GM19025 (cell line): ENCODE measurements at regions not wholly inside any gene's neighbourhood (a gene's known extent, or its start where the extent isn't known, plus 50 kb on each side); places are given as distances from the start of the nearest gene placed in this dataset.
A peak's percentile ranks its signal among the peaks of the same experiment; 100 is the strongest.
"Not testable (repeated sequence)": the region's sequence is repeated elsewhere in the genome, so short reads cannot be mapped to it uniquely, and the experiment has no call there.

Source experiments
- ATAC-seq: cut with Tn5 transposase; IDR thresholded peaks from one replicate; pipeline ENCODE4 v1.9.1; 2021; ENCODE audit warnings: mild to moderate bottlenecking, low read depth, moderate library complexity; ENCODE audit not compliant: unreplicated experiment

DNA sequence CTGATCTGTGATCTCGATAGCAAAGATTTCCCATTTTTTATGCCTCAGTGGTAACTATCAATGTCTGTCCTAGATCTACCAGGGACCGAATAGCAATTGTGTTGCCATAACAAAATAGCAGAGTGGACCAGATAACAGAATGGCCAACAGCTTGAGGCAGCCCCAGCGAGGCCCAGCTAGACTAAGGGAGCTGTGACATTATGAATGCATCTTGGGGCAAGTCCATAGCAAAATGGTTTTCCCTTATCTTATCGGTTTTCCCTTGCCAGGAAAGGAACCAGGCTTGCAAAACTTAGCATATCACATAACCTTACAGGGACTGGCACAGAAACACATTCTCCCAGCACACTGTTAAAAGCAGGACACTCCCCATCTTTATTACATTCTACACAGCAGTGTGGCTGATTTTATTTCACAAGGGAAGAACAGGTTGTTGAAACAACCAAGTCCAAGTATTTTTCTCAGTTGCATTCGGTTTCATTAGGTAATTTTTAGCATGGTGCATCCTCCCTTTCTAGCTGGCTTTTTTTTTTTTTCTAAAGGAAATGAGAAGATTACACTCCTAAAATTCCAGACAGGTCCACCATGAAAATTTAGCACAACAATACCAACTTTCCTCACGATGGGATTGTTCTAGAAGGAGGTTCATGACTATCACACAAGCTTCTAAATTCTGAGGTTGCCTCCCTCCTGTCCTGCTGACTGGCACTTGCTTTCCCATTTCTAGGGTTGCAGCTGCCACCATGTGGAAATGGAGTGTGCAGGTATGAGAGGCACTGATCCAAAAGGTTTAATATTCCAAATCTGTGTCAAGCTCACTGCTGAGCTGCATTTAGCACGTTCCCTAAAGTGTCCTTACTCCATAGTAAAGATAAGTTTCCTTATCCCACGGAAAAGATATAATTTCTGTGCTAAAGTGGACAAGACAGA lies 97.0 kb upstream of the SLC35G4 start:
- ATAC-seq = no peak

DNA sequence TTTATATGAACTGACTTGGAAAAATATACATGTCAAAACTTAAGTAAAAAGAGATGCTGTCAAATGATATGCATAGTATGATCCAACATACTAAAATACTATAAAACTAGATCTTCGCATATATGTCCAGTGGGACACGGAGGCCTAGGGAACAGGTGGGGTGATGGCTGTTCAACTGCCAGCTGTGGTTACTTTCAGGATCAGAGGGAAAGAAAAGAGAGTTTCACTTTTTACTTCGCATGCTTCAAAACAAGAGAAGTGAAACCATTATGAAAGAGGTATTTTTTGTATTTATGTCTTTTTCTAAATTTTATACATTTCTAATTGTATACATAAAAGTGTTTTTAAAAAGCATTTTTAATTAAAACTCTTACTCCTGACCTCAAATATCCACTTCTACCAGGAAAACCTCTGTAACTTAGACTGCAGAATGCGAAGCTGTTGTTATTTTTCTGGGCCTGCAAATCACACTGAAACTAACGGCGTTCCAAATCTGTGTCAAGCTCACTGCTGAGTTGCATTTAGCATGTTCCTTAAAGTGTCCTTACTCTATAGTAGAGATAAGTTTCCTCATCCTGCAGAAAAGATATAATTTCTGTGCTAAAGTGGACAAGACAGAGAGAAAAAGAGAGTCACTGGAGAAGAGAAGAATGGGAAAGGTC lies 97.8 kb upstream of the SLC35G4 start:
- peak; percentile 77 for ATAC-seq

DNA sequence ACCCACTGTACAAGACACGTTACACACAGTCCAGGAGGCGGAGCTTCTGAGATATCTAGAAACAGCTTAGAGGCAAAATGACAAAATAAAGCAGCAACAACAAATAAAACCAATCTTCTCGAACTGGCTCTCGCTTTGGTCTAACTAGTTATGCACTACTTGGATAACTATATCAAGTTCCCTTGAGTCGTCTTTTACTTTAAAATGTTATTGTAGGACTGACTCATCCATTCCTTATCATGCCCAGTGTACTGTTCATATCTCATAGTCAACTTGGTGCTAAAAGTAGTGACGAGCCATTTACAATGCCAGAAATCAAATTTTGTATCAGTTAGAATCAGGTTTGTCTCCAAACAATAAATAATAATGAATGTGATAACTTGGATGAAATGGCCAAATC lies 102.5 kb upstream of the SLC35G4 start:
- ATAC-seq = no peak

DNA sequence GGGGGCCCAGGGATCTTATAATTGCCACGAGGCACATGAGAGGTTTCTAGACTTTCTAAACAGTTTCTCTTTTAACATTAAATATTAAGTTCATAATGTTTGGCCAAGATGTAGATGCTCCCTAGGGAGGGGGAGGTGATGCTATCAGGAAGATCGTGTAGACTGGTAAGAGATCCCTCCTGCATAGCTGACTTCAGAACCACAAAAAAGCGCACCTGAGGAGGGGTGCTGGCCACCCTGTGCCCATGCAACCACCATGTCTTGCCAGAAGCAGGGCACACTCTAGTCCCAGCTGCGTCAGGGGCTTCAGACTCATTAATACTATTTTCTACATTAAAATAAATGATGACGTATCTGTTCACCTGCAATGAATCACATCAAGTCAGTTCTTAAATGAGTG lies 103.4 kb upstream of the SLC35G4 start:
- ATAC-seq = no peak

DNA sequence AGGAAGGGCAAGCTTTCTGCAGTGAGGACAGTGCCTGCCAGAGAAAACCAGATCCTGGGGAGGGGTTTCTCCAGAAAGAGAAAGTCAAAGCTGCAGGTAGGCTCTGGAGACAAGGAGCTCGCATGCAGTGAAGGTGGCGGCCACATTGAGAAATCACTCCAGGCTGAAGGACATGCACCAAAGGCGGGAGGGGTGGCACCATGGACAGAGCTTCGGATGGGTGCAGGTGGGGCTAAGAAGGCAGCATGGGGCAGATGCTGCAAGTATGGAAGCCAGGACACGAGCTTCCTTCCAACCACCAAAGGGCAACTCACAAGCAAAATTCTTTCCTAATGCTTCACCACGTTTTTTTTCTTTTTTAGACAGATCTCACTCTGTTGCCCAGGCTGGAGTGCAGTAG lies 104.4 kb upstream of the SLC35G4 start:
- ATAC-seq = no peak

DNA sequence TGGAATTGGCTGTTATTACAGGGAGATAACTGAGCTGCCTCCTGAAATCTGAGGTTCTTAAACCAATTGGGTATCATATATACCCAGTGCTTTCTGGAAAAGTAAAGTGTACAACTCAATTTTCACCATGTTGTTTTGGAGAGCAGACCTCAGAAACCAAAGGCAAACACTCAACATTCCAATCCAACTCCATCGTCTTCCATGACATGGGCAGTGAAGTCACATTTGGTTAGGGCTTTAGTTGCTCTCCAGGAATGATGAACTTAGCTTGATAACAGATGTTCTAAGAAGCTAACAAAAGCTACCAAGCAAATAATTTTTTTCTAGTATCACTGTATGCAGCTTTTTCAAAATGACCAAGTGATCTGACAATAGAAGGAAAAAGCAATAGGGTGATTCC lies 107.0 kb upstream of the SLC35G4 start:
- ATAC-seq = no peak

DNA sequence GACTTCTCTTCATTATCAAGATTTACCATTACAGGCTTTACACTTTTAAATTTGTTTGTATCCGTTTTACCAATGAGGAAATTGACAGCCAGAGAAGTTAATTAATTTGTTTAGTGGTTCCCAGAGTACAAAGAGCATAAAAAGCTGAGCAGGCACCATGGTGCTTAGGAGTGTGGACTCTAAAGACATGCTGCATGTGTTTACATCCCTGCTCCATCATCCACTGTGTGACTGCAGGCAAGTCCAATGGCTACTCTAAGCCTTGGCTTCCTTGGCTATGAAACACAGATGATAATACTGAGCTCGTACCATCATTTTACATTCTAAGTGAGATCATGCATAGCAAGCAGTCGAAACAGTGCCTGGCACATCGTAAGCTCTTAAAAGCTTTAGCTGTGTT lies 108.0 kb upstream of the SLC35G4 start:
- ATAC-seq = no peak

DNA sequence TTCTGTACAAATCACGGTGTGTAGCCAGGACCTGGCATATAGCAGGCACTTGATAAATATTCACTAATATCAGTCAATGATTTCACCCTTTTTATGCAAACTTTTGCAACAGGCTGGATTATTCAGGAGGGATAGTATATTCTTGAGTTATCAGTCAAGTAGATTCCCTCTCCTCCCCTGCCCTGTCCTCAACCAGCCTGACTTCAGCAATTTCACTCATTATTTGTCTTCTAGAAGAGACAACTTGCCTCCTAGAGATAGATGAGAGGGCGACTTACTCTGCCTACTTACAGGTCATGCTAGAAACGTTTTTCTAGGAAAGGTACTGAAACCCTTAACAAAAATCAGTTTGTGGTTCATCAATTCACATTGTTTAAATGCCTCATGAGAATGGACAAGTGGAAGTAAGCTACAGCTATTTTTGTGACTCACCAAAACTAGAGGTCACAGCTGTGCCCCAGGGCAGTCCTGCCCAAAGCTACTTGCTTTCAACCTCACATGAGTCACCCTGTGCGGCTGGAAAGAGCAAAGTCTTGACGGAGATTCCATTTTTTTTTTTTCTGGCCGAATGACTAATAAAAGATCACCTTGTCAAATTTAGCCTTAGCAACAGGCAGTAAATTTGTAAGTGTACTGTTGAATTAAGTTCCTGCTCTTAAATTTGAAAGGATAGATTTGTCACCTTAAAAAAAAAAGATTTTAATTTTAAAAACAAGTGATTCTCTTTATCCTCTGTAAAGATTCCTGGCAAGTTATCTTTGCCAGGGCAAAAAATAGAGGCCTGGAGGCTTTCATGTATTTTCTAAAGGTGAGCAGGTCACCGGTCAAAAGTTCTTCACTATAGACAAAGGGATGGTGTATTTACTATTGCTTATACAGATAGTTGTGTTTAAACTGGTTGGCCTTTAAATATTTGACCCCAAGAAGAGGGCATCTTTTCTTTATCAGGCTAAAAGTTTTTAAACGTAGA lies 109.0 kb upstream of the SLC35G4 start:
- ATAC-seq = peak; percentile 85

DNA sequence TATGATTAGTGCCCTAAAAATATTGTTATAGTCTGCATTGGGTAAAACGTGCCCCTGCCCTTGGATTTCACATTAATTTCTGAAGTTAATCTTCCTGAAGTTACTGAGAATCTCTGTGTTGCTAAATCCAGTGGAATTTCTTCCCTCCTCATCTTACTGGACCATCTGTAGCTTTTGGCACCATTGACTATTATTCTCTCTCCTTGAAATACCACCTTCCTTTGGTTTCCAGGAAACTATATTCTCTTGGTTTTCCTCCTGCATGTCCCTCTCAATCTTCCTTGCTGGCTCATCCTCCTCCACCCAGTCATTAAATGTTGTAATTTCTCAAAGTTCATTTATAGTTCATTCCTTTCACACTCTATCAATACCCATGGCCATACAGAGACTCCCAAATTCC lies 110.6 kb upstream of the SLC35G4 start:
- no peak for ATAC-seq

DNA sequence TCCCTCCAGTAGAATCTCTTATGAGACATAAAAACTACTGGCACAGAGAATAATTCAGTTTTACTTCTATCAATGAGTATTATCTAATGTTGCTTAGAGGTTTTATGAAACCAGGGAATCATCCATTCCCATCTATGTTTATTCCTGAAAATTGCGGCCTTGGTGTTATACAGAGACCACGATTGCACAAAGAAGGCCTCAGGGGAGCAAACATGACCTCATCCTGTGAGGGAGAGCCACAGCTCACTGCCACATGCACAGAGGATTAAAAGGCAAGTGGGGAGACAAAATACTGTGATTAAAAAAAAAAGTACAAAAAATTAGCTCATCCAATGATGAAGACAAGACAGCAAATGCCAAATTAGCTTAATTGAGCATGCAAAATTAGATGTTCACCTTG lies 111.8 kb upstream of the SLC35G4 start:
- ATAC-seq = no peak

DNA sequence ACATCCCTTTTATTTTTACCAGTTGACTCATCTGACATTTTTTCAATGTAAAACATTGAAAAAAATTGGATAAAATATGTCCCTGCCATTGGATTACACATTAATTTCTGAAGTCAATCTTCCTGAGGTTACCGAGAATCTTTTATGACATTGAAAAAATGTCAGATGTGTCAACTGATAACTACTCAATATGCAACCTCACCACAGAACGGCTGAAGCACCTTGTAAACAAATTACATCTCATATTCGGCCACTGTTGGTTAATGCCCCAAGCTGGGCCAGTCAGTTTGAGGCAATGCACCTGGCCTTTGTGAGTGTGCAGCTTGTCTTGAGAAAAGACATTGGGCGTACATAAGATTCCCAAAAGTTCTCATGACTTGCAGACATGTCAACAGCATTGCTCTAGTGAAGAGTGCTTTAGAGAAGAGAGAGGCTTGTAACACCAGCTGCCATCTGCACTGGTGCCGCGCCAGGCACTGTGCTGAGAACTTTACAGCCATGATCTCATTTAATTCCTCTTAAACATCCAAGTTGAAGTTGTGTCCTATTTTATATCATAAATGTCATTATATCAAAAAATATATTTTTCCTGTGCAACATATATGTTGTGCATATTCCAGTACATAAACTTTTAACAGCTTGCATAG lies 112.7 kb upstream of the SLC35G4 start:
- ATAC-seq = no peak

DNA sequence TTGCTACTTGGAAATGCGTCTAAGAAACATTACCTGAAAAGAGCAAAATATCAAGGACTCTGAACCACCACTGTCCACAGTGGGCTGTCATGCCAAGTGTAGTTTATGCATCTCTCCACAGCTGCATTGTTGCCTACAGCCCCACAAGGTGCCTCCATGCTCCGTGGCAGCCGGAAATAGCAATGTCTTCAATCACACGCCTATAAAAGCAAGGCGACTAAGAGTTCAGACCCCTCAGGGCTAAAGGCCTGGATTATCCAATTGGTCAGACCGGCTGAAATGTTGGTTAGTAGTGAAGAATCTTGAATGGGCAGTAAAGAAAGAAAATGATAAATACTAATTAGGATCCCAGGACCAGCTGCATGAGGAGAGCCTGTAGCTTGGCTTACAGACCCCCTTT lies 114.0 kb upstream of the SLC35G4 start:
- ATAC-seq = no peak

DNA sequence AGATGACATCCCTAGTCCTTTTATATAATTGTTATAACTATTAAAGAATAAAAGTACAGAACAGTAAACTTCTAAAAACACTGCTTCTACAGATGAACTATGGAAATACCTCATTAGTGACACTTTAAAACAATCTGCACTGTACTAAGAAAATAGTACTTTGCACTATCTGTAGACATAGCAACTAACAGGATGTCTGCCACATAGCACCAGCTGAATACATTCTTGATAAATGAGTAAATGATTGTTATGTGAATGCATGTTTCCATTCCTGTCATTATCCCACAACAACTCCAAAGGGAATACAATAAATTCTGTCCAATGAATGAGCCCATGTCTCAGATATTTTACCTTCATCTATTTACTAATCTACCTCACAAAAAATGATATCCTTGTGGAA lies 115.3 kb upstream of the SLC35G4 start:
- ATAC-seq = no peak

DNA sequence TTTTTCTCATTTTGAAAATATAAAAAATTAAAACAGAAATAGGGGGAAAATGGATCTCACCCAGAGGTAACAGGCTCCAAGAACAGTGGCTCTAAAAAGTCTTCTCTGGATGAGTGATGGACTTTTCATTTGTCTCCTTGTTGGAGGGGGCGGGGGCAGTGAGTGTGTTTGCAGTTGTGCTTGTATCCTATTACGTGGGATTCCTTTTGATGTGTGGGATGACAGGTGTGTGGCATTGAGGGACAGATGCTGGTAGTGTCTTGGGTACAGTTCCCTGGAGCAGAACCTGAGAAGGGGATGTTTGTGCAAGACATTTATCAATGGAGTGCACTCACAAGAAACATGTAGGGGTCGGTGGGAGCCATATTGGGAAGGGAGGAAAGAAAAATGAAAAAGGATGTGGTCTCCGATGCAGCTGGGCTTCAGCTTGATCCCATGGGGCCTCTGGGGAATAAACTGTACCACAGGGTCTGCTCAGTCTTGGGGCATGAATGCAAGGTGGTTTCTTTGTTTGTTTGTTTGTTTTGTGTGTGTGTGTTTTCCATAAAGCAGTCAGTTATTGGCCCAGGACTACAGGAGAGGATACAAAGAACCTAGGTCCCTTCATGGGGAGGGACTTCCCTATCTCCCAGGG lies 120.0 kb upstream of the SLC35G4 start:
- ATAC-seq = no peak

DNA sequence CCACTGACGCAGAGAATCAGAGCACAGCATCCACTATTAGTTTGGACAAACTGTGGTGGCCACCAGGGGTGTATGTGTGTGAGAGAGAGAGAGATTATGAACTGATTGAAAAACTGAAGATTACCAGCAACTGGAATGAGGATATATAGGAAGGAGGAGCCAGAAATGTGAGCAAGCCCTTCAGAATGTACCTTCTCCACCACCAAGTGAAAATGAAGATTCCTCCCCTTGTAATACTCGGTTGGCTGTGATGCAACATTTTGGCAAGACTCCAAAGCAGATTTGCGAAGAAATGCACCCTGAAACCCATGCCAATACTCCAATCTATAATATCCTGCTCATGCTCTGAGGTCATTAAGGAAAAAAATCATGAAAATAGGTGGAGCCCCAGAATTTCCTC lies 121.2 kb upstream of the SLC35G4 start:
- no peak for ATAC-seq

DNA sequence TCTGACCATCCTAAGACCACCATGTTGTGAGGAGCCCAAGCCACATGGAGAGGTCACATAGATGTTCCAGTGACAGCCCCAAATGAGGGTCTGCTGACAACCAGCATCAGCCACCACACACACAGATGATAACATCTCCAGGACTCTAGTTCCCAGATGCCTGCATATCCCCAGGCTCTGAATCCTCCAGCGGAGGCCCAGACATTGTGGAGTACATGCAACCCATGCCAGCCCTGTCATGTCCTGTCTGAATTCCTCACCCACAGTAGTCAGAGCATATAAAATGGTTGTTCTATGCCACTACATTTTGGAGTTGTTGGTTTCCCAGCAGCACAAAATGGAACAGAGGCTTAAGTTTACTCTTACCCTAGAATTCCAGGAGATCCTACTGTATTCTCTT lies 122.0 kb upstream of the SLC35G4 start:
- no peak for ATAC-seq

DNA sequence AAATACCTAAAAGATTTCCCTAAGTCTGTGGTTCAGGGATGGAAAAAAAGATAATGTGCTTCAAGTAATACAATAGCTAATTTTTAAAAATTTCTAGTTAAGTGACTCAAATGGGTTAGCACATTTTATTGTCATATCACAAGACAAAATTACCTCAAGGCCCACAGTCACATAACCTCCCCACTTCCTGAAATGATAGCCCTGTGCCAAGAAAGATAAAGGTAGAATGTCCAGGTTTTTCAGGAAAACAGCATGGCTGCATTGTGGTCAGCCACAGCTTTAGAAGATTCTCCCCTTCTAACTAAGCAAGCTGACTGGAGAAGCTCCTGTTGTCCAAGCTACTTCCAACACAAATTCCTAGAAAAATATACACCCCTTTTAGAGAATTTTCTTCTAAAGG lies 127.1 kb upstream of the SLC35G4 start:
- ATAC-seq = no peak

DNA sequence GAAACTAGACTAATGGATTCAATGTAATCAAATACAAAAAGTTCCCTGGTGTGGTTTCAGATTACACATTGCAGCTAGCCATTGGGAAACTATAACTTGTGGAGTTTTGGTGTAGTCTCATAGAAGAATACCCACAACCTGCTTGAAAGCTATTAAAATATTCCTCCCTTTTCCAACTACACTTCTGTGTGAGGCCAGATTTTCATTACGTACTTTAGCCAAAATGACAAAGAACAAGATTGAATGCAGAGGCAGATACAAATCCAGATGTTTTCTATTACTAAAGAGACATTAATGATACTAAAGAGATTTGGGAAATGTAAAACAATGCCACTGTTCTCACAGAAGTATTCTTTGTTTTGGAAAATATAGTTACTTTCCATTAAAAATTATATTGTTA lies 128.7 kb upstream of the SLC35G4 start:
- no peak for ATAC-seq

DNA sequence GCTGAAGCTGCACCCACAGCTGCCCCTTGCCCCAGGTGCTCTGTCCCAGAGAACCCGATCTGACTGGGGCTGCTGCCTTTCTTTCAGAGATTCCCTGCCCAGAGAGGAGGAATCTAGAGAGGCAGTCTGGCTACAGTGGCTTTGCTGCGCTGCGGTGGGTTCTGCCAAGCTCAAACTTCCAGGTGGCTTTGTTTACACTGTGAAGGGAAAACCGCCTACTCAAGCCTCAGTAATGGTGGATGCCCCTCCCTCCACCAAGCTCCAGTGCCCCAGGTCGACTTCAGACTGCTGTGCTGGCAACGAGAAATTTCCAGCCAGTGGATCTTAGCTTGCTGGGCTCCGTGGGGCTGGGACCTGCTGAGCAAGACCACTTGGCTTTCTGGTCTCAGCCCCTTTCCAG lies 130.4 kb upstream of the SLC35G4 start:
- not testable (repeated sequence) for ATAC-seq

DNA sequence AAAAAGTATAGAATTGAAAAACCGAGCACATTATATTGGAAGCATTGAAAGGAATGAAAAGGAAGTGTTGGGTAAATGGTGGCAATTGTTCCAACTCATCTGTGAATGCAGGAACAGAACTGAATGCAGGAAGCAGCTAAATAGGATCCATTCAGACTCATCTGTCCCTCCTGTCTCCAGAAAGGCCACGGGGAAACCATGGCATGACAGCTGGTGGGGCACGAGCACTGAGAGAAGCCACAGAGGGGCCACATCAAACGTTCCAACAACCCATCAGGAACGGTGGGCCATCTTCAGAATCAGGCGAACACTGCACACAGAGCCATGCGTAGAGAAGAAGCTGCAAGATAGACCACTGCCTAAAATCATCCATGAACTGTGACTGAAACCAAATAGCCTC lies 138.5 kb upstream of the SLC35G4 start:
- no peak for ATAC-seq
